C4-2B (cell line): ENCODE measurements at regions not wholly inside any gene's neighbourhood (a gene's known extent, or its start where the extent isn't known, plus 50 kb on each side); places are given as distances from the start of the nearest gene placed in this dataset.

Experiments
- ZFX ChIP-seq: fragments of 450-650 bp; IDR thresholded peaks from 2 replicates; pipeline ENCODE4 v1.6.1; 2017
- TF ChIP-seq, protein P1 (sequence below): fragments of 450-650 bp; conservative IDR thresholded peaks from 2 replicates; pipeline ENCODE4 v1.5.1; 2017; ENCODE audit warnings: mild to moderate bottlenecking

DNA sequence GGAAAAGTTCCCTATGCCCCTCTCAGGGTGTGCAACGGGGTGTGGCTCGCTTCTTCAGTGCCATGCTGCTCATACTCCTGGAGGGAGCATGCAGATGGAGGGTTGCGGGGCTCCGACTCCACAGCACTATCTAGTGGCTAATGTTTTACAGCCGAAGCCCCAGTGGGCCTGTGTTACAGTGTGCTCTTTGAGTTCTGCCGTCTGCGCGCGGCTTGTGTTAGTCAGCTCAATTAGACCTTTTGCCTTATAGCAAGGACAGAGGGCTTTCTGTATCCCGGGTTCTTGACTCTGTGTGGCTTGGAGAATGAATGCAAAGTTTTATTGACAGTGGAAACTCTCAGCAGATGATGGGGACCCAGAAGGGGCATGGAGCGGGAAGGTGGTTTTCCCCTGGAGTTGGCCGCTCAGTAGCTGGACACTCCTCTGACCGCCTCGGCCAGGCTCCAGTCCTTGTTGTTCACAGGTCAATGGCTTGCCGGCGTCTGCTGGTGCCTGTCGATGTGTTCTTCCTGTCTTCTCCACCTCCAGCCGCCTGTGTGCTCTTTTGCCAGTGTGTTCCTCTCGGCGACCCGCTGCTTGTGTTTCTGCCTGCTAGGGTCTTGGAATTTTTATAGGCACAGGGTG is 383.4 kb downstream of the LMO7 start:
- TF ChIP-seq, protein P1, sequence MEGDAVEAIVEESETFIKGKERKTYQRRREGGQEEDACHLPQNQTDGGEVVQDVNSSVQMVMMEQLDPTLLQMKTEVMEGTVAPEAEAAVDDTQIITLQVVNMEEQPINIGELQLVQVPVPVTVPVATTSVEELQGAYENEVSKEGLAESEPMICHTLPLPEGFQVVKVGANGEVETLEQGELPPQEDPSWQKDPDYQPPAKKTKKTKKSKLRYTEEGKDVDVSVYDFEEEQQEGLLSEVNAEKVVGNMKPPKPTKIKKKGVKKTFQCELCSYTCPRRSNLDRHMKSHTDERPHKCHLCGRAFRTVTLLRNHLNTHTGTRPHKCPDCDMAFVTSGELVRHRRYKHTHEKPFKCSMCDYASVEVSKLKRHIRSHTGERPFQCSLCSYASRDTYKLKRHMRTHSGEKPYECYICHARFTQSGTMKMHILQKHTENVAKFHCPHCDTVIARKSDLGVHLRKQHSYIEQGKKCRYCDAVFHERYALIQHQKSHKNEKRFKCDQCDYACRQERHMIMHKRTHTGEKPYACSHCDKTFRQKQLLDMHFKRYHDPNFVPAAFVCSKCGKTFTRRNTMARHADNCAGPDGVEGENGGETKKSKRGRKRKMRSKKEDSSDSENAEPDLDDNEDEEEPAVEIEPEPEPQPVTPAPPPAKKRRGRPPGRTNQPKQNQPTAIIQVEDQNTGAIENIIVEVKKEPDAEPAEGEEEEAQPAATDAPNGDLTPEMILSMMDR, result peak; percentile 71
- no peak for TF ChIP-seq ZFX
